ENCODE measurements at regions not wholly inside any gene's neighbourhood (a gene's known extent, or its start where the extent isn't known, plus 50 kb on each side); places are given as distances from the start of the nearest gene placed in this dataset.

DNA sequence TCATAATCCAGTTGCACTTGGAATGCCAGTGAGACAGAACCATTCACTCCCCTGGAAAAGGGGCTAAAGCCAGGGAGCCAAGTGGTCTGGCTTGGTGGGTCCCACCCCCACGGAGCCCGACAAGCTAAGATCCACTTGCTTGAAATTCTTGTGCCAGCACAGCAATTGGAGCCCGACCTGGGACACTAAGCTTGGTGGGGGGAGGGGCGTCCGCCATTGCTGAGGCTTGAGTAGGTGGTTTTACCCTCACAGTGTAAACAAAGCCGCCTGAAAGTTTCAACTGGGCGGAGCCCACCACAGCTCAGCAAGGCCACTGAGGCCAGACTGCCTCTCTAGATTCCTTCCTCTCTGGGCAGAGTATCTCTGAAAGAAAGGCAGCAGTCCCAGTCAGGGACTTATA is 200.7 kb upstream of the NPSR1 start:
- TF ChIP-seq, protein P1, sequence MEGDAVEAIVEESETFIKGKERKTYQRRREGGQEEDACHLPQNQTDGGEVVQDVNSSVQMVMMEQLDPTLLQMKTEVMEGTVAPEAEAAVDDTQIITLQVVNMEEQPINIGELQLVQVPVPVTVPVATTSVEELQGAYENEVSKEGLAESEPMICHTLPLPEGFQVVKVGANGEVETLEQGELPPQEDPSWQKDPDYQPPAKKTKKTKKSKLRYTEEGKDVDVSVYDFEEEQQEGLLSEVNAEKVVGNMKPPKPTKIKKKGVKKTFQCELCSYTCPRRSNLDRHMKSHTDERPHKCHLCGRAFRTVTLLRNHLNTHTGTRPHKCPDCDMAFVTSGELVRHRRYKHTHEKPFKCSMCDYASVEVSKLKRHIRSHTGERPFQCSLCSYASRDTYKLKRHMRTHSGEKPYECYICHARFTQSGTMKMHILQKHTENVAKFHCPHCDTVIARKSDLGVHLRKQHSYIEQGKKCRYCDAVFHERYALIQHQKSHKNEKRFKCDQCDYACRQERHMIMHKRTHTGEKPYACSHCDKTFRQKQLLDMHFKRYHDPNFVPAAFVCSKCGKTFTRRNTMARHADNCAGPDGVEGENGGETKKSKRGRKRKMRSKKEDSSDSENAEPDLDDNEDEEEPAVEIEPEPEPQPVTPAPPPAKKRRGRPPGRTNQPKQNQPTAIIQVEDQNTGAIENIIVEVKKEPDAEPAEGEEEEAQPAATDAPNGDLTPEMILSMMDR (IDR thresholded peaks at IDR 0.05): no peak
- H3K4me1 ChIP-seq: no peaks in the 10 kb centered on the region
- no peaks in the 10 kb centered on the region for H3K36me3 ChIP-seq
- no peak overlapping the region for H3K4me3 ChIP-seq
- H3K9me3 ChIP-seq: no peaks in the 10 kb centered on the region
- H3K27ac ChIP-seq: no peak overlapping the region
- DNase-seq (ENCODE audit: low spot score): no peak
- H3K27me3 ChIP-seq: no peaks in the 10 kb centered on the region

DNA sequence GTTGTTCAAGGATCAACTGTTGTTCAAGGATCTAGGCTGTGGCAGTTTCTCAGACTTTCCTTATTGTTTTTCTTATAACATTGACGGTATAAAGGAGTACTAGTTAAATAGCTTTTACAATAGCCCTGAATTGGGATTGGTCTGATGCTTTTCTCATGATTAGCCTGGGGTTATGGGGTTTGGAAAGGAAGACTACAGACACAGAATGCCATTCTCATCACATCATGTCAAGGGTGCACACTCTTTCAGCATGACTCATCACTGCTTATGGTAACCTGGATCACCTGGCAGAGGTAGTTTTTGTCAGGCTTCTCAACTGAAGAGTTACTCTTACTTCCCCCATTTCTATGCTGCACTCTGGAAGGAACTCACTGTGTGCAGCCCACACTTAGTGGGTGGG is 194.2 kb upstream of the NPSR1 start:
- Histone ChIP-seq H3K27me3 (no peaks in the 10 kb centered on the region), H3K4me1 (no peaks in the 10 kb centered on the region), H3K9me3 (no peaks in the 10 kb centered on the region), H3K4me3 (no peak overlapping the region), H3K36me3 (no peaks in the 10 kb centered on the region), H3K27ac (no peak overlapping the region)
- TF ChIP-seq, protein P1 (IDR thresholded peaks at IDR 0.05): no peak
- no peak for DNase-seq (ENCODE audit: low spot score)

- no peaks in the 10 kb centered on the region for H3K36me3 ChIP-seq
- no peak for DNase-seq (ENCODE audit: low spot score)
- TF ChIP-seq, protein P1 (IDR thresholded peaks at IDR 0.05): no peak
- H3K4me1 ChIP-seq: no peaks in the 10 kb centered on the region
- H3K4me3 ChIP-seq: no peak overlapping the region
- no peaks in the 10 kb centered on the region for H3K27me3 ChIP-seq
- no peak overlapping the region for H3K27ac ChIP-seq
- H3K9me3 ChIP-seq: peaks cover 0 to 14% of the 10 kb centered on the region in 2 donors
Measured at GRCh38 chr7:34471844-34472243, 186.2 kb upstream of the NPSR1 start.

GRCh38 chr7:34486371-34486770 is 171.6 kb upstream of the NPSR1 start:
- Histone ChIP-seq H3K36me3 (no peaks in the 10 kb centered on the region), H3K27me3 (no peaks in the 10 kb centered on the region), H3K9me3 (no peaks in the 10 kb centered on the region), H3K27ac (no peak overlapping the region), H3K4me1 (no peaks in the 10 kb centered on the region), H3K4me3 (no peak overlapping the region)
- TF ChIP-seq, protein P1 (IDR thresholded peaks at IDR 0.05): no peak
- no peak for DNase-seq (ENCODE audit: low spot score)

DNA sequence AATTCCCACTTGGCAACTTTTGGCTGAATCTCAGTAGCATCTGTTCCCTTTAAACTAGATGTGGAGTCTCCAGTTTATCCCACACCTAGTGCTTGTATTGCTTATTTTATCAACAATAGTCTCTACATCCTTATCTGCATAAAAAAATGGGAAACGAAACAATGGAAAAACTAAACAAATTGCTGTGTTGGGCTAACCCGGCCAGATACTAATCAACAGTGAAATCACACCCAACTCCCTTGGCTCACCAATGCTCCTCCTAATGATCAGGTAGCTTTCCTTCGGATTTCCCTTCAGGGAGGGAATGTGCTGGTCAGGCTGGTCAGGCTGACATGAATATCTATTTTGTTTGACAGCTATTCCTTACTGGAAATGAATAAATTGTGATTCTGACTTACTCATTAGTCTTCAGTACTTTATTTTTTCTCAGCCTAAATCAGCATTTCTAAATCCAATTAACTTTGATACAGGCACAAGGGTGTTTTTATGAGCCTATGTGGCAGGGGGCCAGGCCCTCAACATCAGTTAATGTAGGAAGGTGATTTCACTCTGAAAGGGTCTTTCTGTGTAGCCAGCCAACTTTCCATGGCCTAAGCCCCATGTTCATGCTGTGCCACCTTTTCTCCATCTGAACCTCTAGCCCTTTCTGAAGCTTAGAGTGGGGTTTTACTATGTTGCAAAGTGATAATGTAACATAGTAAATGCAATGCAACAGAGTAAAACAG is 170.5 kb upstream of the NPSR1 start:
- Histone ChIP-seq H3K27me3 (no peaks in the 10 kb centered on the region), H3K4me1 (no peaks in the 10 kb centered on the region), H3K9me3 (no peaks in the 10 kb centered on the region), H3K36me3 (no peaks in the 10 kb centered on the region), H3K4me3 (no peak overlapping the region), H3K27ac (no peak overlapping the region)
- no peak for DNase-seq (ENCODE audit: low spot score)
- TF ChIP-seq, protein P1 (IDR thresholded peaks at IDR 0.05): no peak

DNA sequence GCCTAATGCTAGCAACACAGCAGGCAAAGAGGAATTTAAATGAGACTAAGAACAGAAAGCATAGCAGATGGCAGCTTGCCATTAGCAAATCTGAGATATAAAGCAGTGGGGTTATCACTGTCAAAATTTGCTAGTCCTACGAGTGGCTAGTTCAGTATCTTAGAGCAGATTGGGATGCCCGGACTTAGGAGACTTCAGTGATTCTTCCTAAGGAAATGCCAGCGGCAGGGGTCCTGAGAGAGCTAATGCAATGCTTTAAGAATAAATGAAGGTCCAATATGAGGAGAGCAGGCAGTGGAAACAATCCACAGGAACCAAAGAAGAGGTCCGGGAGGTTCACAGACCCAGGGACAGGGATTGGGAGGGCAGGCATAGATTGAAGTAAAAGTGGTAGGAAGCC is 169.3 kb upstream of the NPSR1 start:
- Histone ChIP-seq H3K4me1 (no peaks in the 10 kb centered on the region), H3K27me3 (no peaks in the 10 kb centered on the region), H3K9me3 (no peaks in the 10 kb centered on the region), H3K36me3 (no peaks in the 10 kb centered on the region), H3K27ac (no peak overlapping the region), H3K4me3 (no peak overlapping the region)
- TF ChIP-seq, protein P1 (IDR thresholded peaks at IDR 0.05): no peak
- DNase-seq (ENCODE audit: low spot score): no peak

Measured in right atrium auricular region (tissue), 2 donors.